Nephron progenitor cell (in vitro differentiated cells): ENCODE measurements at regions not wholly inside any gene's neighbourhood (a gene's known extent, or its start where the extent isn't known, plus 50 kb on each side); places are given as distances from the start of the nearest gene placed in this dataset.

Experiments
- DNase-seq: peaks from one replicate; pipeline ENCODE4 v3.0.0; 2021
- H3K27ac Mint-ChIP-seq: 2 replicates; pipeline ENCODE4 v1.8.0; 2021; ENCODE audit warnings: mild to moderate bottlenecking, moderate library complexity, mixed read lengths
- H3K27me3 Mint-ChIP-seq: 2 replicates; pipeline ENCODE4 v1.8.0; 2021; ENCODE audit warnings: mild to moderate bottlenecking, low read depth, mixed read lengths; ENCODE audit not compliant: poor library complexity
- H3K36me3 Mint-ChIP-seq: 2 replicates; pipeline ENCODE4 v1.8.0; 2021; ENCODE audit warnings: low read depth, mixed read lengths
- H3K4me1 Mint-ChIP-seq: 2 replicates; pipeline ENCODE4 v1.8.0; 2021; ENCODE audit warnings: mixed read lengths
- H3K4me3 Mint-ChIP-seq: 2 replicates; pipeline ENCODE4 v1.8.0; 2021; ENCODE audit warnings: mild to moderate bottlenecking, moderate library complexity, mixed read lengths
- H3K9me3 Mint-ChIP-seq: 2 replicates; pipeline ENCODE4 v1.8.0; 2021; ENCODE audit warnings: mild to moderate bottlenecking, moderate library complexity, mixed read lengths
- TF ChIP-seq, protein P1 (sequence below): fragments of 200-600 bp; sonication (generic); IDR thresholded peaks from 2 replicates; pipeline ENCODE4 v1.5.0; 2021; ENCODE audit warnings: antibody characterized with exemption

- Mint-ChIP-seq H3K27me3 (no peaks in the 10 kb centered on the region), H3K36me3 (no peaks in the 10 kb centered on the region), H3K27ac (no peak overlapping the region), H3K9me3 (no peaks in the 10 kb centered on the region), H3K4me3 (no peak overlapping the region), H3K4me1 (no peaks in the 10 kb centered on the region)
- TF ChIP-seq, protein P1, sequence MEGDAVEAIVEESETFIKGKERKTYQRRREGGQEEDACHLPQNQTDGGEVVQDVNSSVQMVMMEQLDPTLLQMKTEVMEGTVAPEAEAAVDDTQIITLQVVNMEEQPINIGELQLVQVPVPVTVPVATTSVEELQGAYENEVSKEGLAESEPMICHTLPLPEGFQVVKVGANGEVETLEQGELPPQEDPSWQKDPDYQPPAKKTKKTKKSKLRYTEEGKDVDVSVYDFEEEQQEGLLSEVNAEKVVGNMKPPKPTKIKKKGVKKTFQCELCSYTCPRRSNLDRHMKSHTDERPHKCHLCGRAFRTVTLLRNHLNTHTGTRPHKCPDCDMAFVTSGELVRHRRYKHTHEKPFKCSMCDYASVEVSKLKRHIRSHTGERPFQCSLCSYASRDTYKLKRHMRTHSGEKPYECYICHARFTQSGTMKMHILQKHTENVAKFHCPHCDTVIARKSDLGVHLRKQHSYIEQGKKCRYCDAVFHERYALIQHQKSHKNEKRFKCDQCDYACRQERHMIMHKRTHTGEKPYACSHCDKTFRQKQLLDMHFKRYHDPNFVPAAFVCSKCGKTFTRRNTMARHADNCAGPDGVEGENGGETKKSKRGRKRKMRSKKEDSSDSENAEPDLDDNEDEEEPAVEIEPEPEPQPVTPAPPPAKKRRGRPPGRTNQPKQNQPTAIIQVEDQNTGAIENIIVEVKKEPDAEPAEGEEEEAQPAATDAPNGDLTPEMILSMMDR: no peak
- no peak for DNase-seq
These were observed 131.2 kb upstream of the CCN2 start for GRCh38 chr6:132082421-132082820.

- Mint-ChIP-seq H3K36me3 (no peaks in the 10 kb centered on the region), H3K4me1 (no peaks in the 10 kb centered on the region), H3K4me3 (no peak overlapping the region), H3K27me3 (no peaks in the 10 kb centered on the region), H3K9me3 (no peaks in the 10 kb centered on the region), H3K27ac (no peak overlapping the region)
- DNase-seq: no peak
- TF ChIP-seq, protein P1: no peak
These were observed 130.2 kb upstream of the CCN2 start for GRCh38 chr6:132081338-132081737.

GRCh38 chr6:132079286-132079685 lies 128.1 kb upstream of the CCN2 start:
- TF ChIP-seq, protein P1: no peak
- Mint-ChIP-seq H3K9me3 (no peaks in the 10 kb centered on the region), H3K4me1 (peaks cover 7% of the 10 kb centered on the region), H3K4me3 (no peak overlapping the region), H3K27me3 (no peaks in the 10 kb centered on the region), H3K27ac (no peak overlapping the region), H3K36me3 (no peaks in the 10 kb centered on the region)
- no peak for DNase-seq

- DNase-seq: no peak
- peaks cover 7% of the 10 kb centered on the region for H3K4me1 Mint-ChIP-seq
These were observed 125.3 kb upstream of the CCN2 start for GRCh38 chr6:132076452-132076851.

GRCh38 chr6:132072831-132073230 lies 121.7 kb upstream of the CCN2 start:
- no peak overlapping the region for H3K4me3 Mint-ChIP-seq

More at GRCh38 chr6:132076452-132076851, 125.3 kb upstream of the CCN2 start:
- H3K4me3 Mint-ChIP-seq: no peak overlapping the region
- no peaks in the 10 kb centered on the region for H3K9me3 Mint-ChIP-seq
- no peak overlapping the region for H3K27ac Mint-ChIP-seq
- TF ChIP-seq, protein P1: no peak
- peaks cover 3% of the 10 kb centered on the region for H3K27me3 Mint-ChIP-seq
- no peaks in the 10 kb centered on the region for H3K36me3 Mint-ChIP-seq

DNA sequence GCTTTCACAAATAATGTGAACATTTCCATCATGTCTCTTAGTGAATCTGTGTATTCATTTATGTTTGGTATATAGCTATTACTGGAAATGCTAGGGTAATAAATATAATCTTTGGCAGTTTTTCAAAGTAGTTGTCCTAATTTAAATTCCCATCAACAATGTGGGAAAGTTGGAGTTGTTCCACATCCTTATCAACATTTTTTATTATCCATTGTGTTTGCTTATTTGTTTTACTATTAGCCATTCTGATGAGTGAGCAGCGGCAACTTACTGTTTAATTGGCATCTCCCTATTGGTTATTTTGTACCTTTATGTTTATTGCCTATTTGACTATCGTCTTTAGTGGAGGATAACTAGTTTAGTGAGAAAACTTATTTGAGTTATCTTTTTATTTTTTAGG lies 121.1 kb upstream of the CCN2 start:
- Mint-ChIP-seq H3K27me3 (peaks cover 3% of the 10 kb centered on the region), H3K4me3 (no peak overlapping the region), H3K9me3 (no peaks in the 10 kb centered on the region), H3K36me3 (no peaks in the 10 kb centered on the region), H3K4me1 (peaks cover 7% of the 10 kb centered on the region), H3K27ac (no peak overlapping the region)
- DNase-seq: no peak
- TF ChIP-seq, protein P1: no peak

More at GRCh38 chr6:132072831-132073230, 121.7 kb upstream of the CCN2 start:
- TF ChIP-seq, protein P1: no peak
- H3K4me1 Mint-ChIP-seq: peaks cover 7% of the 10 kb centered on the region
- H3K9me3 Mint-ChIP-seq: no peaks in the 10 kb centered on the region
- no peak overlapping the region for H3K27ac Mint-ChIP-seq
- DNase-seq: no peak
- H3K27me3 Mint-ChIP-seq: peaks cover 3% of the 10 kb centered on the region
- no peaks in the 10 kb centered on the region for H3K36me3 Mint-ChIP-seq
